Neural crest cell (in vitro differentiated cells): ENCODE measurements at regions not wholly inside any gene's neighbourhood (a gene's known extent, or its start where the extent isn't known, plus 50 kb on each side); places are given as distances from the start of the nearest gene placed in this dataset.
A peak's percentile ranks its signal among the peaks of the same experiment; 100 is the strongest.

Source experiments
- DNase-seq: peaks from one replicate; pipeline ENCODE4 v3.0.0; 2021; ENCODE audit warnings: low read depth, mixed read lengths, low spot score
- H3K27ac Mint-ChIP-seq: one replicate; pipeline ENCODE4 v1.8.0; 2021; ENCODE audit warnings: mild to moderate bottlenecking, mixed read lengths; ENCODE audit not compliant: unreplicated experiment
- H3K27me3 Mint-ChIP-seq: 2 replicates; pipeline ENCODE4 v1.8.0; 2021; ENCODE audit warnings: low read depth, mild to moderate bottlenecking, mixed read lengths
- H3K36me3 Mint-ChIP-seq: 2 replicates; pipeline ENCODE4 v1.8.0; 2021; ENCODE audit warnings: low read depth, mild to moderate bottlenecking, mixed read lengths
- H3K4me1 Mint-ChIP-seq: 2 replicates; pipeline ENCODE4 v1.8.0; 2021; ENCODE audit warnings: mixed read lengths
- H3K4me3 Mint-ChIP-seq: one replicate; pipeline ENCODE4 v1.8.0; 2021; ENCODE audit warnings: mild to moderate bottlenecking, mixed read lengths
- H3K9me3 Mint-ChIP-seq: 2 replicates; pipeline ENCODE4 v1.8.0; 2021; ENCODE audit warnings: mixed read lengths
- CTCF ChIP-seq: fragments of 200-600 bp; sonication (generic); conservative IDR thresholded peaks from 2 replicates; pipeline ENCODE4 v1.5.0; 2021; ENCODE audit warnings: antibody characterized with exemption, mild to moderate bottlenecking

GRCh38 chr11:15724601-15725000 is 609.9 kb downstream of the INSC start:
- no peaks in the 10 kb centered on the region for H3K36me3 Mint-ChIP-seq
- H3K4me1 Mint-ChIP-seq = peaks cover 41% of the 10 kb centered on the region
- H3K4me3 Mint-ChIP-seq = peak overlapping the region; percentile 17
- TF ChIP-seq CTCF = no peak
- no peak for DNase-seq
- no peaks in the 10 kb centered on the region for H3K27me3 Mint-ChIP-seq
- peaks cover 8% of the 10 kb centered on the region for H3K9me3 Mint-ChIP-seq
- H3K27ac Mint-ChIP-seq = peak overlapping the region; percentile 95

GRCh38 chr11:15725246-15725645 is 610.5 kb downstream of the INSC start:
- Mint-ChIP-seq H3K36me3 (no peaks in the 10 kb centered on the region), H3K27ac (peak overlapping the region; percentile 90), H3K4me1 (peaks cover 38% of the 10 kb centered on the region)

GRCh38 chr11:15726221-15726746 is 611.6 kb downstream of the INSC start:
- Mint-ChIP-seq H3K9me3 (peaks cover 8% of the 10 kb centered on the region), H3K27me3 (no peaks in the 10 kb centered on the region), H3K27ac (peak overlapping the region; percentile 15), H3K4me3 (no peak overlapping the region), H3K4me1 (peaks cover 32% of the 10 kb centered on the region), H3K36me3 (no peaks in the 10 kb centered on the region)
- no peak for DNase-seq
- TF ChIP-seq CTCF = no peak

More at GRCh38 chr11:15725246-15725645, 610.5 kb downstream of the INSC start:
- no peak overlapping the region for H3K4me3 Mint-ChIP-seq
- no peak for DNase-seq
- H3K27me3 Mint-ChIP-seq = no peaks in the 10 kb centered on the region
- no peak for TF ChIP-seq CTCF
- peaks cover 8% of the 10 kb centered on the region for H3K9me3 Mint-ChIP-seq

- no peak overlapping the region for H3K4me3 Mint-ChIP-seq
- peaks cover 8% of the 10 kb centered on the region for H3K9me3 Mint-ChIP-seq
- peaks cover 32% of the 10 kb centered on the region for H3K4me1 Mint-ChIP-seq
- H3K27me3 Mint-ChIP-seq = no peaks in the 10 kb centered on the region
- H3K27ac Mint-ChIP-seq = no peak overlapping the region
- TF ChIP-seq CTCF = no peak
- no peak for DNase-seq
- H3K36me3 Mint-ChIP-seq = no peaks in the 10 kb centered on the region
Measured at GRCh38 chr11:15726893-15727519, 612.3 kb downstream of the INSC start.

- no peak for TF ChIP-seq CTCF
- Mint-ChIP-seq H3K27me3 (no peaks in the 10 kb centered on the region), H3K27ac (no peak overlapping the region), H3K36me3 (no peaks in the 10 kb centered on the region), H3K4me3 (no peak overlapping the region), H3K4me1 (peaks cover 32% of the 10 kb centered on the region), H3K9me3 (peaks cover 5% of the 10 kb centered on the region)
- DNase-seq = no peak
Measured at GRCh38 chr11:15727520-15727914, 612.8 kb downstream of the INSC start.
